Choroid plexus epithelial cell (primary cell): ENCODE measurements at regions not wholly inside any gene's neighbourhood (a gene's known extent, or its start where the extent isn't known, plus 50 kb on each side); places are given as distances from the start of the nearest gene placed in this dataset.
"Not testable (repeated sequence)": the region's sequence is repeated elsewhere in the genome, so short reads cannot be mapped to it uniquely, and the experiment has no call there.

ENCODE experiments used
- DNase-seq: peaks from one replicate; pipeline ENCODE4 v3.0.0-alpha.2; 2010; ENCODE audit warnings: low read depth
- H3K4me3 ChIP-seq: 2 replicates; pipeline ENCODE4 v1.5.1; 2011; ENCODE audit warnings: low read depth, mild to moderate bottlenecking, control low read depth, low read length, moderate library complexity
- CTCF ChIP-seq: conservative IDR thresholded peaks from 2 replicates; pipeline ENCODE4 v1.5.1; 2011; ENCODE audit warnings: low read depth, mild to moderate bottlenecking, control low read depth, inconsistent platforms, low read length, moderate library complexity

GRCh38 chr7:156524818-156525597 is 115.6 kb upstream of the RNF32 start:
- TF ChIP-seq CTCF, result no peak
- no peak overlapping the region for H3K4me3 ChIP-seq
- no peak for DNase-seq

GRCh38 chr7:156523447-156524048 is 117.0 kb upstream of the RNF32 start:
- H3K4me3 ChIP-seq, result no peak overlapping the region
- no peak for TF ChIP-seq CTCF
- no peak for DNase-seq

GRCh38 chr7:156522801-156523200 is 117.8 kb upstream of the RNF32 start:
- DNase-seq, result no peak
- no peak overlapping the region for H3K4me3 ChIP-seq
- TF ChIP-seq CTCF, result no peak

GRCh38 chr7:156519070-156519469 is 121.5 kb upstream of the RNF32 start:
- no peak overlapping the region for H3K4me3 ChIP-seq
- no peak for TF ChIP-seq CTCF
- no peak for DNase-seq

- TF ChIP-seq CTCF, result no peak
- no peak overlapping the region for H3K4me3 ChIP-seq
- no peak for DNase-seq
Measured at GRCh38 chr7:156518466-156518865, 122.1 kb upstream of the RNF32 start.

GRCh38 chr7:156517858-156518257 is 122.7 kb upstream of the RNF32 start:
- not testable (repeated sequence) for H3K4me3 ChIP-seq, DNase-seq

GRCh38 chr7:156516791-156517378 is 123.7 kb upstream of the RNF32 start:
- TF ChIP-seq CTCF, result no peak
- H3K4me3 ChIP-seq, result no peak overlapping the region
- DNase-seq, result no peak
